ENCODE measurements at regions not wholly inside any gene's neighbourhood (a gene's known extent, or its start where the extent isn't known, plus 50 kb on each side); places are given as distances from the start of the nearest gene placed in this dataset.

DNA sequence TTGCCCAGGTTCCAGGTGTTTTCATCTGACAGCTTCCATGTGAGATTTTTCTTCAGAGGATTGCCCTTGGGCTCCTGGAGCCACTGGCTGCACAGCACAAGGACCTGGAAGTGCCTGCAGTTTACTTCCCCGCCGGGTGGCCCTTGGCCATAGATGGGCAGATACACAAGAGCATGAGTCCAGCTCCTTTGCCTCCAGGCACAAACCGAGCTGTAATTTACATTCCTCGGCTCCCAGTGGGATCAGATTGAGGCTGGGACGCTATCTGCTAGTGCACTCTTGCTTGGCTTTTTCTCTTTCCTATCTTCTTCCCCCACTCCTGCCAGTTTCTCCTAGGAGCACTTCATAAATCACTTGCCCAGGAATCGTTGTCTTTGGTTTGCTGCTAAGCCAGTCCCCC, 85.4 kb upstream of the RALY start:
- TF ChIP-seq, protein P1, sequence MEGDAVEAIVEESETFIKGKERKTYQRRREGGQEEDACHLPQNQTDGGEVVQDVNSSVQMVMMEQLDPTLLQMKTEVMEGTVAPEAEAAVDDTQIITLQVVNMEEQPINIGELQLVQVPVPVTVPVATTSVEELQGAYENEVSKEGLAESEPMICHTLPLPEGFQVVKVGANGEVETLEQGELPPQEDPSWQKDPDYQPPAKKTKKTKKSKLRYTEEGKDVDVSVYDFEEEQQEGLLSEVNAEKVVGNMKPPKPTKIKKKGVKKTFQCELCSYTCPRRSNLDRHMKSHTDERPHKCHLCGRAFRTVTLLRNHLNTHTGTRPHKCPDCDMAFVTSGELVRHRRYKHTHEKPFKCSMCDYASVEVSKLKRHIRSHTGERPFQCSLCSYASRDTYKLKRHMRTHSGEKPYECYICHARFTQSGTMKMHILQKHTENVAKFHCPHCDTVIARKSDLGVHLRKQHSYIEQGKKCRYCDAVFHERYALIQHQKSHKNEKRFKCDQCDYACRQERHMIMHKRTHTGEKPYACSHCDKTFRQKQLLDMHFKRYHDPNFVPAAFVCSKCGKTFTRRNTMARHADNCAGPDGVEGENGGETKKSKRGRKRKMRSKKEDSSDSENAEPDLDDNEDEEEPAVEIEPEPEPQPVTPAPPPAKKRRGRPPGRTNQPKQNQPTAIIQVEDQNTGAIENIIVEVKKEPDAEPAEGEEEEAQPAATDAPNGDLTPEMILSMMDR (conservative IDR thresholded peaks at IDR 0.05 in 1 of 2, IDR thresholded peaks at IDR 0.05 in 1 of 2; ENCODE audit: low read depth in 1 of 2, low read length in 2 of 2) = no peak
- no peak for TF ChIP-seq EZH2 (IDR thresholded peaks at IDR 0.05; ENCODE audit: low read length, missing control alignments)

Measured in fibroblast of lung (primary cell).